NAMALWA (cell line): ENCODE measurements at regions not wholly inside any gene's neighbourhood (a gene's known extent, or its start where the extent isn't known, plus 50 kb on each side); places are given as distances from the start of the nearest gene placed in this dataset.
A peak's percentile ranks its signal among the peaks of the same experiment; 100 is the strongest.

Source experiments
- DNase-seq: peaks from one replicate; pipeline ENCODE4 v3.0.0-alpha.2; 2015; ENCODE audit warnings: low spot score

DNA sequence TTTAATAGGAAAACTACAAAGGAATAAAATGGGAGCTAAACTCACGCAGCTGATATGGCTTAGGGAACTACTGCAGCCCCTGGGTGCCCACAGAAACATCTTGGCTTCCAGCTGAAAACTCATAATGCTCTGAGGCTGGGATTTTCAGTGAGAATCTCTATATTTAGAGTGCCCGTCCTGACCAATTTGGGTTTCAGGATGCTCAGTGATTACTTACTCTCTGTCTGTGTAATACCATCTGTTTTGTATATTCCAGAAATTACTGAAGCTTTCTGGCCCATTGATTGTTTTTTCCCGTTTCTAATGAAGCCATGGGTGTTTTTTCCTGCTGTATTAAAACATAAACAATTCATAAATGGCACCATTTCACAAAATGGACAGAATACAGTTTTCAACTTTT, 50.6 kb upstream of the ZNF385D start:
- no peak for DNase-seq

DNA sequence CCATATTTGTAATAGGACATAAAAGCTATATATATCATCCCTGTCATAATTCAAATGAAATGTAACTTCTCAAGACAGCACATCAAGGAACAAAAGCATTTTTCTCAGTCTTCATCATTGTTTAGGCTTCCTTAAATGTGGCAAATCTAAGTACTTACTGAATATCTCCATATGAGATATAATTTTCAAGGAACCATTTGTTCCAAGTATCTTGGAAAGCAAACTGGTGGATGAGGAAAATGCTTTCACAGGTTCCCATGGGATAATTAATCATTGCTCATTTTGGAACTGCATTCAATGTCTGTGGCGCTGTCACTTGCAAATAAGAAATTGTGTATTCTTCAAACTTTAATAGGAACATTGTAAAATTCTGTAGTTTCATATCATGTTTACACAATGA, 52.6 kb upstream of the ZNF385D start:
- DNase-seq, result no peak

DNA sequence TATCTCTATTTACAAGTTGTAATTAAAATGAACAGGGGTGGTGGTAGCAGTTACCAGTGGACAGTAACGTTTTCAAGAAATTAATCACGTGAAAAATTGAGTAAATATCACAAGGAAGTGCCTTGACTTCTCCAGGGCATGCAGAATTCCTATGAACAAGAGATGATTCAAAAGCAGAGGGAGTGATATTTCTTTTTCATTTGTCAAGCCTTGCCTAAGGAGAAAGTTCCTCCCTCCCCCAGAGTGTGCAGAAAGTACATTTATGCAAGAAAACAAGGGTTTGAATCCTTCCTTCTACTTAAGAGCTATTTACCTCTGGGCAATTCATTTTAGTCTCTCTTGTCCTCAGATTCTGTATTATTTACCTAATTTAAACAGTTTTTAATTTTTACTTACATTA, 53.3 kb upstream of the ZNF385D start:
- no peak for DNase-seq

DNA sequence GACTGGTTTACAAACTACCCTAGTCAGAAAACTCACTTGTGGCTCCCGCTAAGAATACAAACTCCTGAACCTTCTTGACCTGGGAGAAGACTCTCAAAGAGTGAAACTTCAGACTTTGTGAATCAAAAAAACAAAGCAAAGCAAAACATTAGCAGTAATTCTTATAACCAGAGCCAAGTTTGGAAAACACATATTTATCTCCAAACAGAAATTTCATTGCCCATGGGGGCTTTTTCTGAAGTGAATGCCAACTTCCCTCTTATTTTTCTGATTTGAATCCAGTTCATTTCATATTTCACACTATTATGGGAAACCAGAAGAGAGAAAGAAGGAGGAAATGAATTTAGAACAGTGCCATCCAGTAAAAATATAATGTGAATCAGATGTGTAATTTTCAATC, 55.7 kb upstream of the ZNF385D start:
- DNase-seq, result no peak

DNA sequence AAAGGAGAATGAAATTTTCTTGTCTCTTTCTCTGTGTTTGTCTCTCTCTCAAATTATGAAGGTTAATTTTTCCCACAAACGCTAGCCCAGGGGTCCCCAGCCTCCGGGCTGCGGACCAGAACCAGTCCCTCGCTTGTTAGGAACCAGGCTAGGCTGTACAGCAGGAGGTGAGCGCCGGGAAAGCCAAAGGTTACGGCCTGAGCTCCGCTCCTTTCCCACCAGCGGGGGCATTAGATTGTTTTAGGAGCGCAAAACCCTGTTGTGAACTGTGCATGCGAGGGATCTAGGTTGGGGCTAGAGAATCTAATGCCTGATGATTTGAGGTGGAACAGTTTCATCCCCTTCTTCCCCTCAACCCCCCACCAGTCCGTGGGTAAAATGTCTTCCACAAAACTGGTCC, 74.7 kb upstream of the ZNF385D start:
- no peak for DNase-seq

DNA sequence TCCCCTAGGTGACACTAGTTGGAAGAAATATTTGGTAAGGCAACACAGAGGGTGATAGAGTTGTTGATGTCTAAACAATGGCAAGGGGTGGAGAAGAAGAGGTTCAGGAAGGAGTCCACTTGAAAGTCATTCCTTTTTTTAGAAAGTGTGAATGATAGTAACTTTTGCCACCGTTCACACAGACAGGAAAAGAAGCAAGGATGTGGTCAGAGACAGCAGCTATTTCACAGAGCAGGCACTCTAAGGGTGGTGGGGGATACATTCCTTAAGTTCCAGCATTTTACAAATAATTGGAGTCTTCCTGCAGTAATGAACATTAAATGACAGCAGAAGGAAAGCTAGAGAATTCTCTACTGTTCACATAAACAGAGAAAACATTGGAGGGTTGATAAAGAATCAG, 75.4 kb upstream of the ZNF385D start:
- DNase-seq, result no peak

DNA sequence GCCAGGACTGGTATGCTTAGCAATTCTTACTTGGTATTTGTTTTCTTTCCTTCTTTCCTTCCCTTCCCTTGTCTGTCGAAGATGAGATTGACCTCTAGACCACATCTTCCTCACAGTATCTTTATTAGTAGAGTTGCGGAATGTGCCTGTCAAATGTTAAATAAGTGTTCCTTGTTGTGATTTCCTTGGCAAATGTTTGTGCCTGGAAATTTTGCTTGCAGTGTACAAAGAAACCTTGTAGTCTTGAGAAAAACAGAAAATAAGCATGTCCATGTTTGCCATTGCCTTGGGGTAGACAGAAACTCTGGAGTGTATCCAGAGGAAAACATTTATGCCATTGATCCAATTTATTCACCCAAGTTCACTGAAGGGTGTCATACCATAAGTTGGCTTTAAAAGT, 79.5 kb upstream of the ZNF385D start:
- DNase-seq, result no peak

DNA sequence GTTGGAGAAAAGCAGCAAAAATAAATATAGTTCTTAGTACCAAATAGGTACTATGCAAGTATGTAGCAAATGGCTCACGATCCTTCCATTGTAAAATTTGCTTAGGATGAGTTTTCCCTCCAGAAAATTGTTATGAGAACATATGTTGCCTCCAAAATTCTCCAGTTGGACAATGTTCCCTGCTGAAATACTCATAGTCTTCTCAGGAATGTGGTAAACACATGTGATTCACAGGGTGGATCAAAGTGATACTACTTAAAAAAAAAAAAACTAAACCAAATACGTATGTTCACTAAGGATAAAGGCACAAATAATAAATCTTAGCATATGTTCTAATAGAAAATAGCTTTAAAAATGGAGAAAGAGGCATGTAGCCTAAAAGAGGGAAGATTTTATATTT, 84.3 kb upstream of the ZNF385D start:
- no peak for DNase-seq

DNA sequence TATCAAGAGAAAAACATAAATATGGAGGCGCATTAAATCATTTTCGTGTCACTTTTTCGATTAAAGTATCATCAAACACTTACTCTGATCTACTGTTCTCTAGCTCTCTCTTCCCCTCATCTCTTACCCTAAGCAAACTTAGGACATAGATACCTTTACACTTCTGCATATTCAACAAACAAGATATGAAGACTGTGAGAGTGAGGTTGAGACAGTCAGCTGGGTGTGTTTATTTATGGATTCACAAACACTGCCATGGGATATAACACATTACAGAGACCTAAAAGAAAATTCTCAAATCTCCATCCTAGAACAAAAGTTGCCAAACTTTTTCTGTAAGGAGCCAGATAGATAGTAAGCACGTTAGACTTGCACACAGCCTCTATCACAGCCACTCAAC, 85.2 kb upstream of the ZNF385D start:
- DNase-seq, result no peak

DNA sequence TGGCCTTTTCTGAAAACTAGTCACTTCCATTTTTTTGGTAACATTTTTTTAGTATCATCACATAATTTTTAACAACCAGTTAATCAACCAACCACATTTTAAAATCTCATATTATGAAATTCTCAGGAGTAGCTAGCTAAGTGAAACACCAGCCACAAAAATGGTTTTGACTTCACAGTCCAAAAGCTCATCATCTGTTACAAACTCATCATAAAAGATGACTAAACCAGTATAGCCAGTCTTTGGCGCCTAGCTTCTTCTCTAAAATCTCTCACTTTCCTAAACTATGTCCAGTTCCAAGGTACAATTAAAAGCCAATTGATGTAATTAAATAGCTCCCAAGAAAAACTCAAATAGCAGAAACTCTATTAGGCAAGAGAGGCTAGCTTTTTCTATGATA, 88.2 kb upstream of the ZNF385D start:
- DNase-seq, result no peak

DNA sequence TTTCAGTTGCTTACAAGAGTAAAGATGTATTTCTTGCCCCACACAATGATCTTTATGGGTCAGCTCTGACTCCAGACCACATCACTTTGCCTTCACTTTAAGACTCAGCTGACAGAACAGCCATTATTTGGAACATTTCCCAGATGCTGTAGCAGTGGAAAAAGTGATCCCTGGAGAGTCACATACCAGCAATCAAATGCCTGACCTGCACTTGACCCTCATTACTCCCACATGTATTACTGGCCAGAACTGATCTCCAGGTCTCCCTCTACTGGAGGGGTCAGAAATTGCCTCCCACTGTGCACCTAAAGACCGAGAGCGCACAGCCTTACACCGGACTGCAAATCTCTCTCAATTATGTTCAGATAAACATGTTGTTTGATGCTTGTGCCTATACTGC, 88.6 kb upstream of the ZNF385D start:
- DNase-seq, result peak; percentile 26

DNA sequence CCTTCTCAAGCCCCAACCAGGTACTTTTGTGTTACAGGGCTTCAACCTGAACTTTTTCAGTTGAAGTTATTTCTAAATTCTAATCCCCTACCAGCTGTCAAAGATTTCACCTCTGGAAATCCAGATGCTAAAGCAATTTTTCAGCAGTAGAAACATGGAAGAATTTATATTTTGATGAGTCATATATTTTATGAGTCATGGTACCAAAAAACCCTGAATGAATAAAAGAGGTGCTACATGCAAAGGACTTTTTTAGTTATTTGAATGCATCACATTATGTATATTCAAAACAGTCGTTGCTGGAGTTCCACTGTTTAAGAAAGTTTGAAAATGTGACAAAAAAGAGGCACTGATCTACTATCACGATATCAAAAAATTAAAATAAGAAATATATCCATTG, 96.0 kb upstream of the ZNF385D start:
- DNase-seq, result no peak

DNA sequence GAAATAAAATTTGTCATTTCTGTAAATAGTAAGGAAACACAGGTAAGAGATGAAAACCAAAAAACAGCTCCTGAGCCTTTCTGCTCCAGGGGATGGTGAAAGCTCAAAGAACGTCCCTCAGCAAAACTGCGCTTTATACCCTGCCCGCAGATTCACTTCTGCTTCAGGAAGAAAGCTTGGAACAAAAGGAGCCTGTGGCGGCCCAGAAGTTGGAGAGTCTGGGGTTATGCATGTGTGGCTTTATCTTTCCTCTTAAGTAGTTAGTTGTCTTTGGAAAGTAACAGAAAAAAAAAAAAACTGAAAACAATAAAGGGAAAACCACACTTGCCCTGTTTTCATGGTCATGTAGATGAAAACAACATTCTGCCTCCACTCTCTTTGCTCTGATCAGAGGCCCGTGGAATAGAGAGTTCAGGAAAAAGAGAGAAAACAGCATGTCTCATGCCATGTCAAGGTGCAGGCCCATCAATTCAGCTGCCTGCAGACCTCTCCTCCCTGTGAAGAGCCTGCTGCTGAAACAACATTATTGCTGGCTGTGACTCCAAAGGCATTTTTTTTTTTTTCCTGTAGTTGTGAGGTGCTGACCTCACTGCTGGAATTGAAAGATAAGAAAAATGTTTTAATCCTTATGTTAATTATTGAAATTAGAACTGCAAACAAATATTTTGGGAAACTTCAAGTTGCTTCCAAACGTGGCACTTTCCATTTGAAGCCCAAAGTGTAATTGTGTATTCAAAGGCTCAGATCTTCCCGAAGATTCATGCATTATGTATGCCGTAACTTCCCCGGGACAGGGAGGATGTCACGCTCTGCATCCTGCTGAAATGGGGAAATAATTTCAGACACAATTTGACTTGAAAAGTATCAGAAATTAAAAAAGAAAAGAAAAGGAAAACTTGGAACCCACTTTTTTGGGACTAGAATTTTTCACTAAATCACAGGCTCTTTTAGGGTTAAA, 108.4 kb upstream of the ZNF385D start:
- DNase-seq, result no peak

DNA sequence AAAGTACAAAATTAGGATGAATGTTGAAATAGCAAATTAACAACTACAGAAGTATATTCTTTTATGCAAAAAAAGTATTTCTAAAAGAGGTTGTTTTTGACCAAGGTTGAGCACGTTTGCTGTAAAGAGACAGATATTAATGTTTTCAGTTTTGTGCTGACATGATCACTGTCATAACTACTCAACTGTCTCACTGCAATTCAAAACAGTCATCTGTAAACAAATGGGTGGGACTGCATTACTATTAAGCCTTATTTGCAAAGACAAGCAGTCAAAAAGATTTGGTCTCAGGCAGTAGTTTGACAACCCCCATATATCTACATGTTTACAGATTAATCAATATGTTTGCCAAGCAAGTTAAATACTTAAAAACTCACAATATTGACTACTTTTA, 109.1 kb upstream of the ZNF385D start:
- DNase-seq, result no peak

DNA sequence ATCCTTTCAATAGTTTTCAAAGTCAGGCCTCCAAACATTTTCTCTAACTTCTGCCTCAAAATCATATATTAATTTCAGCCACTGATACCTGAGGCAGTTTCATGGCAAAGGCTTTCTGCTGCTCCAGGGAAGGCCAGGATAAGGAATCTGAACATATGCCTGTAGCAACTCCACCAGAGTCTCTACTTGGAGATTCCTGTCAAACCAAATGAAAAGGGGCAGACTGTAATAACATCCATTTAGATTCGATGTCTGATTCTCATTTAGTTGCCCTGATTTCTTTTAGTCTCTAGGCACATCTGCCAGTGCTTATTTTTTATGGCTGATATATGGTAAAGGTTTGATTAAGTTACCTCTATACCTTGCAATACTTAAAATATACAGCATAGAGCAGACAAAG, 109.6 kb upstream of the ZNF385D start:
- DNase-seq, result no peak

DNA sequence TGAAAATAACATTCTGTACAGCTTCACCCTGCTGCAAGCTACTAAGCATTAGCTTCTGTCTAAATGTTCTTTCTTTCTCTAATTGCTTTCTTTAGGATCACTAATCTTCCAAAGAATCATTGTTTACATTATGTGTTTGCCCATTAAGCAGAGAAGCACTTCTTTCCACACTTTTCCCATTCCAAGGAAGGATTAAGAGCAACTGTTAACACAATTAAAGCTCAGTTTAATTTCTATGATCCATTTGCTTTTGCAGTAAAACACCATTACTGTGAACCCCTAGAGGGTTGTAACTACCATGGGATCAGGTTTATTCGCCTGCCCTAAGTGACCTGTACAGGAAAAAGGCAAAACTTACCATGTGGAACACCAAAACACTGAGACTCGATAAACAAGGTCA, 125.8 kb upstream of the ZNF385D start:
- DNase-seq, result no peak

DNA sequence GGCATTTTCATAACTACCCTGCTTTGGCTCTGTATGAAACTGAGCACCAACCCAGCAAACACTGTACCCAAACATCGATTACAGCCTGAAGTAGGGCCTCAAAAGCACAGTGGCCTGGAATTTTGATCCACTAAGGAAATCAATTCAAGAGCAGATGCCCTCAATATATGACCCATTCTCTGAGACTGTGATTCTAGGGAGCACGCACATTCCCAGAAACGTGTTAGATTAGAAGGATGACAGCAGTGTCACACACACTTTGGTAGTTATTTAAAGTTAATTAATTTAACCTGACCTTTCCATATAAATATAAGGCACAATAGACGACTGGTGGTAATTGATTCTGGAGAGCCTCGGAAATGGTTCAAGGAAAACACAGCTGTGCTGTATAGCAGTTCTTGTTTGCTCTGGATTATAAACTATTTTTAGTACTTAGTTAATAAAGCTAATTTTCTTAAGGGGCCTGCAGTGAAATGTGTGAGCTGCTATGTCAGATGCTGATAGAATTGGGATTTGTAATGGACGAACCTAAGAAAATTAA, 126.3 kb upstream of the ZNF385D start:
- DNase-seq, result no peak

DNA sequence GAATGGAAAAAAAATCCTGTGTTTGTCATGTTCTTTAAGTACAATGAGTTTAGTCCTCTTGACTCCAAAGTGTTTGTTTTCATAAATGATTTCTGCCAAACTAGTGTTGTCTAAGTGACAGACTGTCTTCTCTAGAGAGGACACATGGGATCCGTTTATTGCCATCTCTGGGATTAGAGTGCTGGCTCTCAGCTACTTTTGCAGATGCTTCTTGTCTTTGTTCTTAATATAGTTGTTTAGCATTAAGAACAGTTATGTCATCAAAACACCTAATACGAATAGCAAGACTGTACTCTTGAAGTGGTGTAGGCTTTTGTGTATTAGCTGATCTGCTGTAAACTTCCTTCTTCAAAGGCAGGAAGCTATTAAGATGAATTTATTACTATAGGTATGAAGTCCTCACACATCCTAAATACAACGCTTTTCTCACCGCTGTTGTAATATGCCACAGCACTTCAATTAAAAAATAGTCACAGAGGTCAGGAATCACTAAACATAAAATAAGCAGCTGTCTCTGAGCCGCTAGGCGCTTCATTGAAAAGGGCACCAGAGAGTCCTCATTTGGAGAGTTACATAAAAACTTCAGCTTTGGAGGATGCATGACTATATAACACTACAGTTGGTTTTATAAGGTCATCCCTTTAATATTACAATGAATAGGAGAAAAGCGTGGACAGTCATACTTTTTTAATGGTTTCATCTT, 128.3 kb upstream of the ZNF385D start:
- DNase-seq, result no peak

DNA sequence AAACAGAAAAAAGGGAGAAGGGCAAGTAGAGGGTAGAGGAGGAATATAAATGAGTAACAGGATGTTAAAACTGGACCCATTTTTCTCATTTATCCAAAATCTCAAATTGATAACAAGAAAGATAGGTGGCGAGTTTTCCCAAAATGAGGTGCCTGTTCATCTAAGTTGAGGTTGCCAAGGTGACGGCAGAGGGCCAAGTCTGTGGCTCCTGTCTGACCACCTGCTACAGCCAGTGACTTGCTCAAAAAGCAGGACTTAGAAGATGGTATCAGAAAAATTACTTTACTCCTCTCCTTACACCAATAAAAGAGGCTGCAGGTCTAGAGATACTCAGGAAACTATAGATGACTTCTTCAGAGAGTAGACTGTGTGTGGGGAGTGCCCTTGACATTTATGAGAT, 137.6 kb upstream of the ZNF385D start:
- no peak for DNase-seq

DNA sequence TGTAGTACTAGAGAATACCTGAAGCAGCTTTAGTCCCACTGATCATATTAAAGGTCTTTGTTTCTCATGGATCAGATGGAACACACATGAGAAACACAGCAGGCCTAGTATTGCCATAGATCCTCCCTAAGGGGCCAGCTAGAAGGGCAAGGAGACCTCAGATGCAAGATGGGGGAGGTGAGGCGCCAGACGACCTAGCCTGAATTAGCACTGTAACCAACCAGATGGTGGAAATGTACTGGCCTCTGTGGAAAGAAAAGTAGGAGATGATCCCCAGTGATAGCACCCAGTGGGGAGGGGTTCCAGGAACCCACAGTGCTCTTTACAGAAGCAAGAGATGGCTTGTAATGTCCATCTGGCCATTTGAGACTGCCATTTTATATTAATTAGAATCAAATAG, 138.2 kb upstream of the ZNF385D start:
- DNase-seq, result no peak

DNA sequence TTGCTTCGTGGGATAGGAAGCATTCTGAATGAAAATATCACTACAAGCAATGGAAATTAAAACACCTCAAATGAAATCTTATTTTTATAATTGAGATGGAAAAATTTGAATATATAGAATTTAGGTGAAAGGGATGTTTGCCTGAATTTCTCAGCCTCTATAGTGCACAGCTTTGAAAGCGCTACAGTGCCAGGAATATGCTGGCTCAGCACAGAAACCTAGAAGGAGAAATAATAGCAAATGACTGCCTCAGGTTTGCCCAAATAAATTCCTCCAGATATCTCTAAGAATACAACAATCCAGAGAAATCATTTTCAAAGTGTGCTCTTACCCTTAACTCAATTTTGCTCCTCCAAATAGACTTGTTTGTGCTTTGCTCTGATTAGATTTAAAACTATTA, 141.1 kb upstream of the ZNF385D start:
- no peak for DNase-seq

DNA sequence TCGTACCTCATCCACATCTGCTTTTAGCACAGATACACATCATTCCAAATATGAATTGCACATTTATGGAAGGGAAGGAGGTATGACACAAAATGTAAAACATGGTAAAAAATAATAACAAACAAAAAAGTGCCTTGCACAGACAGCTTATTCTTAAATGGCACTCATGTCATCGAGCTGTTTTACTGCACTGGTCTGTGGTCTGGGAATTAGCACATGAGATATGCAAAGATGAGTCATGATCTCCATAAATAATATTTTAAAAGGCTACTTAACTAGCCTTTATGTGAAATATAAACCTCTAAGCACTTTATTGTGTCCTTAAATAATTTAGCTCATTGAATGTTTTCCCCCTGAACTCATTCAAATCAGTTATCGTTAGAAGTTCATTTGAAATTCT, 142.2 kb upstream of the ZNF385D start:
- no peak for DNase-seq
